Cardiac septum (tissue), 1 donor: ENCODE measurements at regions not wholly inside any gene's neighbourhood (a gene's known extent, or its start where the extent isn't known, plus 50 kb on each side); places are given as distances from the start of the nearest gene placed in this dataset.

ENCODE experiments used
- DNase-seq: peaks from one replicate; pipeline ENCODE4 v3.0.0-alpha.2; 2020; ENCODE audit warnings: low spot score
- intact Hi-C: fragments of 100-400 bp; cut with DNase I; formaldehyde crosslinking; loops from one replicate; pipeline ENCODE4 v1.14.0; 2022
- donor health status: DM: no; HTN: no; CAD: no.

- intact Hi-C loops: no loop called here
- DNase-seq: no peak
Measured at GRCh38 chr1:29730623-29731022, 494.3 kb downstream of the PTPRU start.

- intact Hi-C loops: no loop called here
- DNase-seq: no peak
Measured at GRCh38 chr1:29729281-29729680, 493.0 kb downstream of the PTPRU start.

- intact Hi-C loops: no loop called here
- DNase-seq: no peak
Measured at GRCh38 chr1:29728703-29729102, 492.4 kb downstream of the PTPRU start.

- intact Hi-C loops: no loop called here
- DNase-seq: no peak
Measured at GRCh38 chr1:29725262-29725661, 488.9 kb downstream of the PTPRU start.

- intact Hi-C loops: no loop called here
- no peak for DNase-seq
Measured at GRCh38 chr1:29722598-29722997, 486.3 kb downstream of the PTPRU start.

- intact Hi-C loops: no loop called here
- no peak for DNase-seq
Measured at GRCh38 chr1:29719253-29719652, 482.9 kb downstream of the PTPRU start.

- DNase-seq: no peak
- intact Hi-C loops: no loop called here
Measured at GRCh38 chr1:29718791-29719190, 482.5 kb downstream of the PTPRU start.

- DNase-seq: peak; percentile 38
- intact Hi-C loops: no loop called here
Measured at GRCh38 chr1:29716306-29716705, 480.0 kb downstream of the PTPRU start.

GRCh38 chr1:29713857-29714256 lies 477.5 kb downstream of the PTPRU start:
- intact Hi-C loops: no loop called here
- DNase-seq: no peak

- intact Hi-C loops: no loop called here
- peak; percentile 67 for DNase-seq
Measured at GRCh38 chr1:29712801-29713200, 476.5 kb downstream of the PTPRU start.

- intact Hi-C loops: no loop called here
- no peak for DNase-seq
Measured at GRCh38 chr1:29712284-29712651, 475.9 kb downstream of the PTPRU start.

- intact Hi-C loops: no loop called here
- DNase-seq: peak; percentile 63
Measured at GRCh38 chr1:29711582-29712283, 475.4 kb downstream of the PTPRU start.

GRCh38 chr1:29709704-29710280 lies 473.5 kb downstream of the PTPRU start:
- intact Hi-C loops: no loop called here
- no peak for DNase-seq

GRCh38 chr1:29708796-29709703 lies 472.7 kb downstream of the PTPRU start:
- DNase-seq: peak; percentile 64
- intact Hi-C loops: no loop called here

- intact Hi-C loops: no loop called here
- peak; percentile 53 for DNase-seq
Measured at GRCh38 chr1:29708381-29708780, 472.1 kb downstream of the PTPRU start.

- intact Hi-C loops: no loop called here
- DNase-seq: peak; percentile 57
Measured at GRCh38 chr1:29707796-29708195, 471.5 kb downstream of the PTPRU start.

GRCh38 chr1:29706936-29707335 lies 470.6 kb downstream of the PTPRU start:
- peak; percentile 74 for DNase-seq
- intact Hi-C loops: no loop called here

GRCh38 chr1:29704430-29704829 lies 468.1 kb downstream of the PTPRU start:
- DNase-seq: no peak
- intact Hi-C loops: no loop called here

GRCh38 chr1:29703596-29704370 lies 467.5 kb downstream of the PTPRU start:
- intact Hi-C loops: no loop called here
- DNase-seq: peak; percentile 38

GRCh38 chr1:29700491-29700890 lies 464.2 kb downstream of the PTPRU start:
- intact Hi-C loops: no loop called here
- DNase-seq: no peak
